VCaP (cell line): ENCODE measurements at regions not wholly inside any gene's neighbourhood (a gene's known extent, or its start where the extent isn't known, plus 50 kb on each side); places are given as distances from the start of the nearest gene placed in this dataset.

Experiments used
- H3K27ac ChIP-seq: fragments of 450-650 bp; 2 replicates; pipeline ENCODE4 v1.5.1; 2017
- CTCF ChIP-seq: fragments of 450-650 bp; conservative IDR thresholded peaks from 2 replicates; pipeline ENCODE4 v1.5.1; 2017; ENCODE audit warnings: mild to moderate bottlenecking, moderate library complexity

- H3K27ac ChIP-seq, result no peak overlapping the region
- no peak for TF ChIP-seq CTCF
Measured at GRCh38 chr3:163664466-163664865, 1413.8 kb downstream of the SI start.

- TF ChIP-seq CTCF, result no peak
Measured at GRCh38 chr3:163657088-163657487, 1421.2 kb downstream of the SI start.

GRCh38 chr3:163655021-163655420 lies 1423.3 kb downstream of the SI start:
- no peak for TF ChIP-seq CTCF
- no peak overlapping the region for H3K27ac ChIP-seq

More at GRCh38 chr3:163657088-163657487, 1421.2 kb downstream of the SI start:
- no peak overlapping the region for H3K27ac ChIP-seq

- TF ChIP-seq CTCF, result no peak
- no peak overlapping the region for H3K27ac ChIP-seq
Measured at GRCh38 chr3:163644172-163644571, 1434.1 kb downstream of the SI start.

- H3K27ac ChIP-seq, result no peak overlapping the region
- TF ChIP-seq CTCF, result no peak
Measured at GRCh38 chr3:163632722-163633121, 1445.6 kb downstream of the SI start.

- no peak overlapping the region for H3K27ac ChIP-seq
- TF ChIP-seq CTCF, result no peak
Measured at GRCh38 chr3:163626753-163627152, 1451.5 kb downstream of the SI start.

- TF ChIP-seq CTCF, result peak; percentile 59
- H3K27ac ChIP-seq, result no peak overlapping the region
Measured at GRCh38 chr3:163622384-163622783, 1455.9 kb downstream of the SI start.

GRCh38 chr3:163614886-163615285 lies 1463.4 kb downstream of the SI start:
- TF ChIP-seq CTCF, result no peak
- H3K27ac ChIP-seq, result no peak overlapping the region
